ENCODE measurements at regions not wholly inside any gene's neighbourhood (a gene's known extent, or its start where the extent isn't known, plus 50 kb on each side); places are given as distances from the start of the nearest gene placed in this dataset.

GRCh38 chr14:28020112-28020511 lies 746.5 kb upstream of the FOXG1 start:
- TF ChIP-seq, protein P1, sequence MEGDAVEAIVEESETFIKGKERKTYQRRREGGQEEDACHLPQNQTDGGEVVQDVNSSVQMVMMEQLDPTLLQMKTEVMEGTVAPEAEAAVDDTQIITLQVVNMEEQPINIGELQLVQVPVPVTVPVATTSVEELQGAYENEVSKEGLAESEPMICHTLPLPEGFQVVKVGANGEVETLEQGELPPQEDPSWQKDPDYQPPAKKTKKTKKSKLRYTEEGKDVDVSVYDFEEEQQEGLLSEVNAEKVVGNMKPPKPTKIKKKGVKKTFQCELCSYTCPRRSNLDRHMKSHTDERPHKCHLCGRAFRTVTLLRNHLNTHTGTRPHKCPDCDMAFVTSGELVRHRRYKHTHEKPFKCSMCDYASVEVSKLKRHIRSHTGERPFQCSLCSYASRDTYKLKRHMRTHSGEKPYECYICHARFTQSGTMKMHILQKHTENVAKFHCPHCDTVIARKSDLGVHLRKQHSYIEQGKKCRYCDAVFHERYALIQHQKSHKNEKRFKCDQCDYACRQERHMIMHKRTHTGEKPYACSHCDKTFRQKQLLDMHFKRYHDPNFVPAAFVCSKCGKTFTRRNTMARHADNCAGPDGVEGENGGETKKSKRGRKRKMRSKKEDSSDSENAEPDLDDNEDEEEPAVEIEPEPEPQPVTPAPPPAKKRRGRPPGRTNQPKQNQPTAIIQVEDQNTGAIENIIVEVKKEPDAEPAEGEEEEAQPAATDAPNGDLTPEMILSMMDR (IDR thresholded peaks at IDR 0.05; ENCODE audit: unreplicated experiment) = no peak
- peaks cover 3% of the 10 kb centered on the region for H3K9me3 Mint-ChIP-seq (ENCODE audit: low read depth)
- H3K4me1 Mint-ChIP-seq (ENCODE audit: low read depth) = no peaks in the 10 kb centered on the region
- H3K4me3 Mint-ChIP-seq (ENCODE audit: low read depth) = no peak overlapping the region
- H3K27me3 Mint-ChIP-seq = no peaks in the 10 kb centered on the region
- H3K27ac Mint-ChIP-seq = no peak overlapping the region
- H3K36me3 Mint-ChIP-seq (ENCODE audit: insufficient read depth) = no peaks in the 10 kb centered on the region
- DNase-seq (ENCODE audit: low spot score, unreplicated experiment) = no peak

- Mint-ChIP-seq H3K4me1 (ENCODE audit: low read depth) (no peaks in the 10 kb centered on the region), H3K27ac (no peak overlapping the region), H3K4me3 (ENCODE audit: low read depth) (no peak overlapping the region), H3K36me3 (ENCODE audit: insufficient read depth) (no peaks in the 10 kb centered on the region), H3K27me3 (no peaks in the 10 kb centered on the region), H3K9me3 (ENCODE audit: low read depth) (peaks cover 5% of the 10 kb centered on the region)
- TF ChIP-seq, protein P1 (IDR thresholded peaks at IDR 0.05; ENCODE audit: unreplicated experiment) = no peak
- no peak for DNase-seq (ENCODE audit: low spot score, unreplicated experiment)
Observed at GRCh38 chr14:28023853-28024252, 742.7 kb upstream of the FOXG1 start.

DNA sequence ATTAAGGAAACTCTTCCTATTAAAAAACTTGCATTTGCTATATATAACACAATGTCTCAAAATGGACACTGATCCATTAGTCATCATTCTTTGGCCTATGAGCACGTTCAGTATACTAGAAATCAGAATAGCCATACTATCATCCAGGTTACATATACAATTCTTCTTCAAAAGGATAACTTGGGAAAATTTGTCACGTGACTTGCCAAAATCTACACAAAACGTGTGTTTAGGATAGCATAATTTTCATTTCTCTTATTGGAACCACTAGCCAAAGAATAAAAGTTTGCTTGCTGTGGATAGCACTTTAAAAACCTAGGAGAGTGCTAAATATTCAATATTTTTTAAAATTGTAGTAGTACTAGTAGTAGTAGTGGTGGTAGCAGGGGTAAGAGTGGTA lies 714.3 kb upstream of the FOXG1 start:
- TF ChIP-seq, protein P1 (IDR thresholded peaks at IDR 0.05; ENCODE audit: unreplicated experiment) = no peak
- no peak for DNase-seq (ENCODE audit: low spot score, unreplicated experiment)
- H3K4me1 Mint-ChIP-seq (ENCODE audit: low read depth) = no peaks in the 10 kb centered on the region
- H3K27me3 Mint-ChIP-seq = no peaks in the 10 kb centered on the region
- H3K4me3 Mint-ChIP-seq (ENCODE audit: low read depth) = no peak overlapping the region
- H3K36me3 Mint-ChIP-seq (ENCODE audit: insufficient read depth) = peaks cover 1% of the 10 kb centered on the region
- H3K9me3 Mint-ChIP-seq (ENCODE audit: low read depth) = peaks cover 4% of the 10 kb centered on the region
- no peak overlapping the region for H3K27ac Mint-ChIP-seq

- Mint-ChIP-seq H3K27me3 (no peaks in the 10 kb centered on the region), H3K4me1 (ENCODE audit: low read depth) (peaks cover 6% of the 10 kb centered on the region), H3K36me3 (ENCODE audit: insufficient read depth) (peaks cover 1% of the 10 kb centered on the region), H3K4me3 (ENCODE audit: low read depth) (no peak overlapping the region), H3K9me3 (ENCODE audit: low read depth) (peaks cover 4% of the 10 kb centered on the region), H3K27ac (no peak overlapping the region)
- TF ChIP-seq, protein P1 (IDR thresholded peaks at IDR 0.05; ENCODE audit: unreplicated experiment) = no peak
- no peak for DNase-seq (ENCODE audit: low spot score, unreplicated experiment)
Observed at GRCh38 chr14:28055008-28055407, 711.6 kb upstream of the FOXG1 start.

DNA sequence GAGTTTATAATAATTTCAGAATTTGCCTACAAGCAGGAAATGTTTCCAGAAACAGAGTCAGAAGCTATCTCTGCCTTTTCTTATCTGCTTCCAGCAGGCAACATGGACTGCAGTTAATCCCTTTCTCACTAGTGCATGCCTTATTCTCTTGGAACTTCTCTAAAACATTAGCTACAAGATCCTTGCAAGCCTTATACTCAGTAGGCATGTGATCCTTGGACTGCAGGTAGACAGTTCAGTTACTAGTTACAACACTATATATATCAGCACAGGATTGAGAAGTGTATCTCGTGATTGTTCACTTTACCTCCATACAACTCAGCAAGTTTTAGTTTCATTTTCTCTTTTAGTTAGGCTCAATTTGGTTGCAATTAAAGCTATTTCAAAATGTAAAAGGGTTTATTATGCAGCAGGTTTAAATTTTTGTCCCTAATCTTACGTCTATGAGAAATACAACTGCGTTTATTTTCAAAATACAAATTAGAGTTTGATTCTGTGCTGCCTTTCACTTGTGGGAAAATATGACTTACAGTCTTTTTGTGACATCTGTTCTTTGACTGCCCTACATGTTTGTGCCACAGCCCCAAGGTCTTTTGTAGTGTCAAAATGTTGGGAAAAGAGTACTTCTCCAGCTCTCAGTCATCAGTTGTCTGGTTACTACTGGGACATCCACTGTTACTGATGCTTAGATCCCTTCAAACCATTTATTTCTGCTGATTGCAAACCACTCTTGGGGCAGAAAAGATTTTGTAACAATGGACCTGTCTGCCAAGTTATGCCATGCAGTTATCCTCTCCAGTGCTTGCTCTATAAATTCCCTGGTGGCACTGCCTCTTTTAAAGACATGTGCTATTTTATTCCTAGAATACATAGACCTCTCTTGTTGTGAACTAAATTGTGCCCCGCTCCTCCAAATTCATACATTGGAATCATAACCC lies 709.0 kb upstream of the FOXG1 start:
- Mint-ChIP-seq H3K9me3 (ENCODE audit: low read depth) (no peaks in the 10 kb centered on the region), H3K27me3 (no peaks in the 10 kb centered on the region), H3K4me1 (ENCODE audit: low read depth) (peaks cover 6% of the 10 kb centered on the region), H3K4me3 (ENCODE audit: low read depth) (no peak overlapping the region), H3K36me3 (ENCODE audit: insufficient read depth) (no peaks in the 10 kb centered on the region), H3K27ac (no peak overlapping the region)
- TF ChIP-seq, protein P1 (IDR thresholded peaks at IDR 0.05; ENCODE audit: unreplicated experiment) = no peak
- DNase-seq (ENCODE audit: low spot score, unreplicated experiment) = no peak

Data from progenitor cell of endocrine pancreas (in vitro differentiated cells).